ENCODE measurements at regions not wholly inside any gene's neighbourhood (a gene's known extent, or its start where the extent isn't known, plus 50 kb on each side); places are given as distances from the start of the nearest gene placed in this dataset.
"Not testable (repeated sequence)": the region's sequence is repeated elsewhere in the genome, so short reads cannot be mapped to it uniquely, and the experiment has no call there.

DNA sequence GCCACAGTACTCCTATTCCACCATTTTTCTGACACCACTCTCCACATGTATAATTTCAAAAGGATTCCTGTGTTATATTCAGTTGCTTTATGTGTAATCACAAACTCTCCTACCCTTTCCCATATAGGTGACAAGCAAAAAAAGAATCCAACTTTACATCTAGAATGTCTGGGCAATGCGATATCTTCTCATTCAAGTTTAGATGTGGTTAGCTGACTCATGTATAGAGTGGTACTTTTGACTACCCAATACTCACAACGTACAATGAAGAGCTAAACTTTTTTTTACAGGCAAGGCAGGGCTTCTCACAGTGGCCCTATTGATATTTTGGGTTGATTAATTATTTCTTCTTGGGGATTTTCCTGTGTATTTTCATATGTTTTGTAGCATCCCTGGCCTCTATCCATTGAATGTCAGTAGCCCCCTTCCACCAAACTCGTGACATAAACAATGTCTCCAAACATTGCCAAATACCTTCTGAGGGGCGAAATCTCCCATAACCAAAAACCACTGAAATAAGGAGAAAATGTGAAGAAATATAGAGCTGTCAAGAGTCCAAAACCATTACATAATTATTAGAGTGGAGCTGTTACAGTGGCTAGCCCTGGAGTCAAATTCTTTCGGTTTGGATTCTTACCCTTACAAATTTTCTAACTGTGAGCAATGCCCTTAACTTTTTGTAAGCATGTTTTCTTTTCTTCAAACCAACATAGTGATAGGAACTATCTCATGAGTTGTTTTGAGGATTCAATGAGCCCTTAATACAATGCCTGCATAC is 342.6 kb downstream of the NSUN3 start:
- no peak for TF ChIP-seq MYC (IDR thresholded peaks at IDR 0.05; ENCODE audit: low read depth, low read length)
- TF ChIP-seq MAX (IDR thresholded peaks at IDR 0.05; ENCODE audit: low read depth, low read length): no peak
- TF ChIP-seq CTCF (IDR thresholded peaks at IDR 0.05; ENCODE audit: low read depth, low read length): no peak
- TF ChIP-seq POLR2A (IDR thresholded peaks at IDR 0.05; ENCODE audit: extremely low read depth, insufficient read length): no peak
- H3K4me3 ChIP-seq (ENCODE audit: low read depth, low read length): no peak overlapping the region
- DNase-seq (ENCODE audit: low read depth): no peak

- no peak overlapping the region for H3K4me3 ChIP-seq (ENCODE audit: low read depth, low read length)
- DNase-seq (ENCODE audit: low read depth): no peak
- no peak for TF ChIP-seq CTCF (IDR thresholded peaks at IDR 0.05; ENCODE audit: low read depth, low read length)
- no peak for TF ChIP-seq POLR2A (IDR thresholded peaks at IDR 0.05; ENCODE audit: extremely low read depth, insufficient read length)
- TF ChIP-seq MYC (IDR thresholded peaks at IDR 0.05; ENCODE audit: low read depth, low read length): no peak
- no peak for TF ChIP-seq MAX (IDR thresholded peaks at IDR 0.05; ENCODE audit: low read depth, low read length)
These were observed 343.7 kb downstream of the NSUN3 start for GRCh38 chr3:94406595-94406994.

- DNase-seq (ENCODE audit: low read depth); H3K4me3 ChIP-seq (ENCODE audit: low read depth, low read length): not testable (repeated sequence)
These were observed 350.1 kb downstream of the NSUN3 start for GRCh38 chr3:94412936-94413335.

DNA sequence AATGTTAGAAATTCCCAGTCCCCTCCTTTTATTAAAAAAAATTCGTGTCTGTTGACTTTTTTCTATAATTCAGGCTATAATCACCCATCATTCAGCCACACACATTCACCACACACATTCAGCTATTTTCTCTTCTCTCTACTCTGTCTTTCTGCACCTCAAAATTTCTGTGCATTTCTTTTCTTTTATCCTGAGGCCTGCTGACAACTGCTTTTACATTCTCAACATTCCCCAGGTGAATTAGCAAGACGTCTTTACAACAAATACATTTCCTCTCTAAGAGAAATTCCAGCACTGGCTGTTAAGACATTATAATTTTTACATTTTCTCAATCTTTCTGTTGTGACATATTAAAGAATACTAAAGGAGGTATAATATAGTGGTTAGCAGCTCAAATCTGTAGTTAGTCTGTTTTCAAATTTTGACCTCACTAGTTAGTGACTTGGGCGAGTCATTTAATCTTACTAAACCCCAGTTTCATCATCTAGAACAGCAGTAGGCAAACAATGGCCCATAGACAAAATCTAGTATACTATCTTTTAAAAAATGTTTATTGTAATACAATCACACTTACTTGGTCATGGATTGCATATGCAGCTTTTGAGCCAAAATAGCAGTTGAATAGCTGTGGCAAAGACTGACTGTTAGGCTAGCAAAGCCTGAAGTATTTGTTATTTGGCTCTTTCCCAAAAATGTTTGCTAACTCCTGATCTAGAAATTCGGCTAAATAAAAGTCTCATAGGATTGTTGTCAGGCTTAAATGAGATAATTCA is 350.7 kb downstream of the NSUN3 start:
- no peak overlapping the region for H3K4me3 ChIP-seq (ENCODE audit: low read depth, low read length)
- DNase-seq (ENCODE audit: low read depth): no peak

GRCh38 chr3:94414418-94414817 is 351.6 kb downstream of the NSUN3 start:
- H3K4me3 ChIP-seq (ENCODE audit: low read depth, low read length): no peak overlapping the region
- no peak for TF ChIP-seq MYC (IDR thresholded peaks at IDR 0.05; ENCODE audit: low read depth, low read length)
- TF ChIP-seq POLR2A (IDR thresholded peaks at IDR 0.05; ENCODE audit: extremely low read depth, insufficient read length): no peak
- TF ChIP-seq MAX (IDR thresholded peaks at IDR 0.05; ENCODE audit: low read depth, low read length): no peak
- TF ChIP-seq CTCF (IDR thresholded peaks at IDR 0.05; ENCODE audit: low read depth, low read length): no peak

More for the DNA sequence above, 350.7 kb downstream of the NSUN3 start:
- TF ChIP-seq MYC (IDR thresholded peaks at IDR 0.05; ENCODE audit: low read depth, low read length) (no peak), POLR2A (IDR thresholded peaks at IDR 0.05; ENCODE audit: extremely low read depth, insufficient read length) (no peak), CTCF (IDR thresholded peaks at IDR 0.05; ENCODE audit: low read depth, low read length) (no peak), MAX (IDR thresholded peaks at IDR 0.05; ENCODE audit: low read depth, low read length) (no peak)

GRCh38 chr3:94416768-94417167 is 353.9 kb downstream of the NSUN3 start:
- DNase-seq (ENCODE audit: low read depth): no peak
- no peak overlapping the region for H3K4me3 ChIP-seq (ENCODE audit: low read depth, low read length)
- no peak for TF ChIP-seq MAX (IDR thresholded peaks at IDR 0.05; ENCODE audit: low read depth, low read length)
- no peak for TF ChIP-seq POLR2A (IDR thresholded peaks at IDR 0.05; ENCODE audit: extremely low read depth, insufficient read length)
- no peak for TF ChIP-seq MYC (IDR thresholded peaks at IDR 0.05; ENCODE audit: low read depth, low read length)
- no peak for TF ChIP-seq CTCF (IDR thresholded peaks at IDR 0.05; ENCODE audit: low read depth, low read length)

More at GRCh38 chr3:94414418-94414817, 351.6 kb downstream of the NSUN3 start:
- no peak for DNase-seq (ENCODE audit: low read depth)
